IMR-90 (cell line): ENCODE measurements at regions not wholly inside any gene's neighbourhood (a gene's known extent, or its start where the extent isn't known, plus 50 kb on each side); places are given as distances from the start of the nearest gene placed in this dataset.

Experiments
- ATAC-seq: fragments of 200-7000 bp; cut with Tn5 transposase; 2 replicates; pipeline ENCODE4 v1.9.1; 2020; ENCODE audit warnings: low read depth, mild to moderate bottlenecking, moderate library complexity
- BruUV-seq: library from RNA; stranded (reverse); fragments of 400-500 nt; replicated peaks from 2 replicates; lab custom pipeline; 2021; lab: Mats Ljungman, UMichigan
- CTCF ChIA-PET: fragments of 300-600 bp; formaldehyde crosslinking; extraction: SDS; loops from one replicate; lab custom pipeline; 2021; ENCODE audit warnings: antibody characterized with exemption; lab: Yijun Ruan, JAX
- POLR2A ChIA-PET: fragments of 300-600 bp; sonication (Branson Sonifier 250); formaldehyde crosslinking; loops from one replicate; lab custom pipeline; 2022; ENCODE audit warnings: antibody characterized with exemption; ENCODE audit not compliant: unreplicated experiment; lab: Charles Lee
- DNase-seq: peaks from one replicate; pipeline ENCODE4 v3.0.0; 2013
- H2AFZ ChIP-seq: replicated peaks from 2 replicates; pipeline ENCODE3; 2013; ENCODE audit warnings: low read length, mild to moderate bottlenecking; ENCODE audit not compliant: poor library complexity
- H2AK5ac ChIP-seq: 2 replicates; pipeline ENCODE4 v1.6.1; 2013; ENCODE audit warnings: low read depth, low read length, inconsistent platforms
- H2AK9ac ChIP-seq: replicated peaks from 2 replicates; pipeline ENCODE3; 2013; ENCODE audit warnings: mild to moderate bottlenecking, low read depth, low read length, moderate library complexity; ENCODE audit not compliant: poor library complexity
- H2BK120ac ChIP-seq: 2 replicates; pipeline ENCODE4 v1.6.1; 2013; ENCODE audit warnings: low read depth, low read length, inconsistent platforms
- H2BK15ac ChIP-seq: 3 replicates; pipeline ENCODE4 v1.6.1; 2013; ENCODE audit warnings: low read depth, low read length, inconsistent platforms
- H2BK20ac ChIP-seq: 2 replicates; pipeline ENCODE4 v1.6.1; 2013; ENCODE audit warnings: low read depth, mild to moderate bottlenecking, inconsistent platforms, low read length, moderate library complexity
- H2BK5ac ChIP-seq: 2 replicates; pipeline ENCODE4 v1.6.1; 2013; ENCODE audit warnings: mild to moderate bottlenecking, low read depth, low read length, inconsistent platforms; ENCODE audit not compliant: poor library complexity, severe bottlenecking
- H3K14ac ChIP-seq: replicated peaks from 2 replicates; pipeline ENCODE4 v1.6.1; 2013; ENCODE audit warnings: low read depth, low read length, inconsistent platforms
- H3K18ac ChIP-seq: 2 replicates; pipeline ENCODE4 v1.6.1; 2013; ENCODE audit warnings: low read depth, low read length, control low read depth
- H3K23ac ChIP-seq: 2 replicates; pipeline ENCODE4 v1.6.1; 2013; ENCODE audit warnings: low read depth, low read length, inconsistent platforms
- H3K27ac ChIP-seq: 2 replicates; pipeline ENCODE4 v1.5.1; 2013; ENCODE audit warnings: mild to moderate bottlenecking, control low read depth, low read length; ENCODE audit not compliant: insufficient read depth
- H3K27me3 ChIP-seq: 2 replicates; pipeline ENCODE4 v1.6.1; 2013; ENCODE audit warnings: low read length; ENCODE audit not compliant: control insufficient read depth, insufficient read depth
- H3K36me3 ChIP-seq: 2 replicates; pipeline ENCODE4 v1.6.1; 2013; ENCODE audit warnings: low read length, mixed read lengths; ENCODE audit not compliant: control insufficient read depth, insufficient read depth
- H3K4ac ChIP-seq: 2 replicates; pipeline ENCODE4 v1.6.1; 2013; ENCODE audit warnings: low read depth, low read length, inconsistent platforms
- H3K4me1 ChIP-seq: 2 replicates; pipeline ENCODE4 v1.6.1; 2013; ENCODE audit warnings: low read length, mixed read lengths; ENCODE audit not compliant: control insufficient read depth, insufficient read depth
- H3K4me2 ChIP-seq: 2 replicates; pipeline ENCODE4 v1.6.1; 2013; ENCODE audit warnings: low read depth, mild to moderate bottlenecking, control low read depth, low read length, moderate library complexity
- H3K4me3 ChIP-seq: 2 replicates; pipeline ENCODE4 v1.5.1; 2013; ENCODE audit warnings: low read depth, mild to moderate bottlenecking, control low read depth, low read length, moderate library complexity; ENCODE audit not compliant: insufficient read depth
- H3K56ac ChIP-seq: 2 replicates; pipeline ENCODE4 v1.6.1; 2013; ENCODE audit warnings: low read length, inconsistent platforms; ENCODE audit not compliant: insufficient read depth; ENCODE audit errors: extremely low read depth
- H3K79me1 ChIP-seq, 2 experiments: 2 replicates each; pipeline ENCODE4 v1.6.1; 2013; ENCODE audit warnings: low read length in 2 of 2, inconsistent platforms in 1 of 2, low read depth in 1 of 2
- H3K9ac ChIP-seq: 2 replicates; pipeline ENCODE4 v1.6.1; 2013; ENCODE audit warnings: low read depth, low read length, control low read depth
- H3K9me1 ChIP-seq: 2 replicates; pipeline ENCODE4 v1.6.1; 2013; ENCODE audit warnings: low read length, inconsistent platforms; ENCODE audit not compliant: insufficient read depth
- H3K9me3 ChIP-seq: 2 replicates; pipeline ENCODE4 v1.6.1; 2013; ENCODE audit warnings: low read length; ENCODE audit not compliant: control insufficient read depth, insufficient read depth
- H4K20me1 ChIP-seq: 2 replicates; pipeline ENCODE4 v1.6.1; 2013; ENCODE audit warnings: low read length, inconsistent platforms; ENCODE audit not compliant: insufficient read depth
- H4K5ac ChIP-seq: 2 replicates; pipeline ENCODE4 v1.6.1; 2013; ENCODE audit warnings: mild to moderate bottlenecking, low read depth, low read length, control low read depth
- H4K8ac ChIP-seq, 2 experiments: 2 replicates each; pipeline ENCODE4 v1.6.1; 2013; ENCODE audit warnings: low read depth in 2 of 2, low read length in 2 of 2, control low read depth in 1 of 2, inconsistent platforms in 1 of 2
- H4K91ac ChIP-seq: 2 replicates; pipeline ENCODE4 v1.6.1; 2013; ENCODE audit warnings: low read depth, low read length, inconsistent platforms; ENCODE audit not compliant: insufficient read depth
- BHLHE40 ChIP-seq: fragments of 150-350 bp; IDR thresholded peaks from 2 replicates; pipeline ENCODE4 v1.6.1; 2016; ENCODE audit warnings: mild to moderate bottlenecking, low read depth, low read length
- CEBPB ChIP-seq: IDR thresholded peaks from 2 replicates; pipeline ENCODE4 v1.6.1; 2012; ENCODE audit warnings: low read depth, low read length, improper control_type of control experiment
- CHD1 ChIP-seq: IDR thresholded peaks from 2 replicates; pipeline ENCODE4 v1.6.1; 2012; ENCODE audit warnings: low read depth, low read length, improper control_type of control experiment
- CTCF ChIP-seq: conservative IDR thresholded peaks from 2 replicates; pipeline ENCODE4 v1.5.1; 2012; ENCODE audit warnings: mild to moderate bottlenecking, low read depth, low read length, improper control_type of control experiment
- FOS ChIP-seq: fragments of 150-350 bp; IDR thresholded peaks from 2 replicates; pipeline ENCODE4 v1.6.1; 2016; ENCODE audit warnings: low read depth, low read length
- MXI1 ChIP-seq: IDR thresholded peaks from 2 replicates; pipeline ENCODE4 v1.6.1; 2012; ENCODE audit warnings: low read depth, mild to moderate bottlenecking, low read length, moderate library complexity, borderline replicate concordance
- POLR2A ChIP-seq: IDR thresholded peaks from 2 replicates; pipeline ENCODE4 v1.6.1; 2012; ENCODE audit warnings: mild to moderate bottlenecking, low read depth, low read length
- RAD21 ChIP-seq: IDR thresholded peaks from 2 replicates; pipeline ENCODE4 v1.6.1; 2012; ENCODE audit warnings: low read length, improper control_type of control experiment
- WGBS, 2 experiments: methylation state at CpG; one replicate each; pipeline versions ENCODE4 v1.1.5 to v1.1.7; 2013; ENCODE audit warnings: missing lambda C conversion rate in 2 of 2; ENCODE audit not compliant: insufficient read length in 1 of 2; ENCODE audit errors: extremely low coverage in 2 of 2; 5-methylcytosine and 5-hydroxymethylcytosine counted together
- dilution Hi-C: fragments of 300-500 bp; cut with HindIII; formaldehyde crosslinking; loops from one replicate; pipeline ENCODE4 v1.14.3; 2018; ENCODE audit warnings: low sequenced_read_pairs; ENCODE audit not compliant: unreplicated experiment
- in situ Hi-C: fragments of 300-500 bp; cut with MboI; formaldehyde crosslinking; loops from 3 replicates; pipeline ENCODE4 v1.14.3; 2019; ENCODE audit warnings: low sequenced_read_pairs, inconsistent platforms, mixed read lengths
- intact Hi-C: fragments of 100-400 bp; cut with micrococcal nuclease; formaldehyde crosslinking; loops from 2 replicates; pipeline ENCODE4 v1.10.0; 2022
- TF ChIP-seq, protein P1 (sequence below): fragments of 150-350 bp; IDR thresholded peaks from 2 replicates; pipeline ENCODE4 v1.6.1; 2016; ENCODE audit warnings: low read depth, mild to moderate bottlenecking, low read length, moderate library complexity, borderline replicate concordance

- no peak overlapping the region for H4K91ac ChIP-seq
- H3K56ac ChIP-seq: no peak overlapping the region
- no peak overlapping the region for H2BK15ac ChIP-seq
- no peak overlapping the region for H3K27ac ChIP-seq
- no peak overlapping the region for H3K4ac ChIP-seq
- H3K4me1 ChIP-seq: no peaks in the 10 kb centered on the region
- H3K79me1 ChIP-seq: no peaks in the 10 kb centered on the region
- no peak overlapping the region for H3K4me3 ChIP-seq
- no peak overlapping the region for H2AFZ ChIP-seq
- H3K36me3 ChIP-seq: no peaks in the 10 kb centered on the region
- WGBS, 2 experiments: no CpG with 5 or more reads among the region's 2 CpGs
- POLR2A ChIA-PET: no interaction called here
- no peak overlapping the region for H3K23ac ChIP-seq
- CTCF ChIA-PET: no interaction called here
- no peak overlapping the region for H2BK5ac ChIP-seq
- dilution Hi-C loops: no loop called here
- H2BK20ac ChIP-seq: no peak overlapping the region
- no peak overlapping the region for H3K9ac ChIP-seq
- no peak overlapping the region for H2BK120ac ChIP-seq
- H2AK9ac ChIP-seq: no peak overlapping the region
- DNase-seq (no peak), ATAC-seq (no peak)
- in situ Hi-C loops: no loop called here
- H3K9me3 ChIP-seq: no peaks in the 10 kb centered on the region
- H3K9me1 ChIP-seq: no peaks in the 10 kb centered on the region
- no TSS peak for BruUV-seq
- no peaks in the 10 kb centered on the region for H4K20me1 ChIP-seq
- no peak overlapping the region for H3K4me2 ChIP-seq
- TF ChIP-seq FOS (no peak), POLR2A (no peak), CTCF (no peak), CEBPB (no peak), RAD21 (no peak), BHLHE40 (no peak), MXI1 (no peak), CHD1 (no peak)
- TF ChIP-seq, protein P1, sequence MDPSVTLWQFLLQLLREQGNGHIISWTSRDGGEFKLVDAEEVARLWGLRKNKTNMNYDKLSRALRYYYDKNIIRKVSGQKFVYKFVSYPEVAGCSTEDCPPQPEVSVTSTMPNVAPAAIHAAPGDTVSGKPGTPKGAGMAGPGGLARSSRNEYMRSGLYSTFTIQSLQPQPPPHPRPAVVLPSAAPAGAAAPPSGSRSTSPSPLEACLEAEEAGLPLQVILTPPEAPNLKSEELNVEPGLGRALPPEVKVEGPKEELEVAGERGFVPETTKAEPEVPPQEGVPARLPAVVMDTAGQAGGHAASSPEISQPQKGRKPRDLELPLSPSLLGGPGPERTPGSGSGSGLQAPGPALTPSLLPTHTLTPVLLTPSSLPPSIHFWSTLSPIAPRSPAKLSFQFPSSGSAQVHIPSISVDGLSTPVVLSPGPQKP: no peak
- H4K8ac ChIP-seq: no peak overlapping the region
- intact Hi-C loops: no loop called here
- H2AK5ac ChIP-seq: no peak overlapping the region
- no peak overlapping the region for H3K18ac ChIP-seq
- no peak overlapping the region for H4K5ac ChIP-seq
- H3K27me3 ChIP-seq: peaks cover 19% of the 10 kb centered on the region
- H3K14ac ChIP-seq: no peak overlapping the region
These were observed 66.0 kb upstream of the TRIM9 start for GRCh38 chr14:51160871-51161270.
